Common myeloid progenitor, CD34-positive (primary cell): ENCODE measurements at regions not wholly inside any gene's neighbourhood (a gene's known extent, or its start where the extent isn't known, plus 50 kb on each side); places are given as distances from the start of the nearest gene placed in this dataset.
"Not testable (repeated sequence)": the region's sequence is repeated elsewhere in the genome, so short reads cannot be mapped to it uniquely, and the experiment has no call there.

Source experiments
- CTCF ChIA-PET: fragments of 350-600 bp; sonication (Branson Sonifier 250); formaldehyde crosslinking; loops from one replicate; lab custom pipeline; 2021; ENCODE audit warnings: antibody characterized with exemption; lab: Charles Lee
- POLR2A ChIA-PET: fragments of 350-600 bp; sonication (Branson Sonifier 250); formaldehyde crosslinking; loops from one replicate; lab custom pipeline; 2021; ENCODE audit warnings: antibody characterized with exemption; lab: Charles Lee
- DNase-seq, 3 donors: peaks; one replicate each; pipeline versions ENCODE4 v3.0.0 to v3.0.0-alpha.2; 2013
- H3K27ac ChIP-seq, 2 experiments: 1 replicate in 1 of 2; 2 replicates in 1 of 2; pipeline ENCODE4 v1.7.0; 2013; ENCODE audit warnings: inconsistent platforms in 2 of 2, low read length in 2 of 2, mild to moderate bottlenecking in 2 of 2, low read depth in 1 of 2, moderate library complexity in 1 of 2; ENCODE audit not compliant: severe bottlenecking in 2 of 2, insufficient read depth in 1 of 2, poor library complexity in 1 of 2
- H3K27me3 ChIP-seq, 5 experiments: replicated peaks in 2 of 5; 1 replicate in 3 of 5; 2 replicates in 2 of 5; pipeline versions ENCODE4 v1.6.1 to v1.7.0; 2013; ENCODE audit warnings: low read length in 4 of 5, mild to moderate bottlenecking in 2 of 5, moderate library complexity in 2 of 5, inconsistent platforms in 1 of 5; ENCODE audit not compliant: insufficient read depth in 5 of 5, control insufficient read depth in 4 of 5
- H3K36me3 ChIP-seq, 4 experiments: 1 replicate in 2 of 4; 2 replicates in 2 of 4; pipeline versions ENCODE4 v1.6.1 to v1.7.0; 2013; ENCODE audit warnings: low read length in 3 of 4, control low read depth in 1 of 4, mild to moderate bottlenecking in 1 of 4; ENCODE audit not compliant: control insufficient read depth in 4 of 4, insufficient read depth in 4 of 4
- H3K4me1 ChIP-seq, 4 experiments: 1 replicate in 3 of 4; 2 replicates in 1 of 4; pipeline versions ENCODE4 v1.6.1 to v1.7.1; 2013; ENCODE audit warnings: low read length in 3 of 4, mild to moderate bottlenecking in 3 of 4, control low read depth in 1 of 4, inconsistent platforms in 1 of 4, moderate library complexity in 1 of 4; ENCODE audit not compliant: control insufficient read depth in 4 of 4, insufficient read depth in 4 of 4; ENCODE audit errors: control extremely low read depth in 1 of 4
- H3K4me3 ChIP-seq, 7 experiments: 1 replicate in 4 of 7; 2 replicates in 3 of 7; pipeline versions ENCODE4 v1.5.1 to v1.7.0; 2013; ENCODE audit warnings: mild to moderate bottlenecking in 7 of 7, low read length in 6 of 7, moderate library complexity in 6 of 7, inconsistent platforms in 2 of 7, low read depth in 2 of 7, control low read depth in 1 of 7; ENCODE audit not compliant: insufficient read depth in 4 of 7, control insufficient read depth in 1 of 7; ENCODE audit errors: extremely low read depth in 1 of 7
- H3K9me3 ChIP-seq, 5 experiments: 1 replicate in 4 of 5; 2 replicates in 1 of 5; pipeline versions ENCODE4 v1.6.1 to v1.7.1; 2013; ENCODE audit warnings: low read length in 4 of 5, mild to moderate bottlenecking in 2 of 5, inconsistent platforms in 1 of 5, low read depth in 1 of 5, moderate library complexity in 1 of 5; ENCODE audit not compliant: control insufficient read depth in 4 of 5, insufficient read depth in 2 of 5; ENCODE audit errors: control extremely low read depth in 1 of 5
- WGBS: methylation state at CpG from one replicate; pipeline ENCODE4 v1.1.5; 2013; ENCODE audit not compliant: insufficient coverage; 5-methylcytosine and 5-hydroxymethylcytosine counted together

- Histone ChIP-seq H3K27ac (no peak overlapping the region), H3K36me3 (no peaks in the 10 kb centered on the region)
Observed at GRCh38 chr15:96977886-96978285, 647.4 kb downstream of the NR2F2 start.

GRCh38 chr15:96978937-96979473, 648.5 kb downstream of the NR2F2 start:
- ChIA-PET CTCF (no interaction called here), POLR2A (no interaction called here)
- no peaks in the 10 kb centered on the region for H3K4me1 ChIP-seq
- no peaks in the 10 kb centered on the region for H3K9me3 ChIP-seq
- H3K27me3 ChIP-seq: no peaks in the 10 kb centered on the region
- no peak overlapping the region for H3K4me3 ChIP-seq
- WGBS: 88% methylated on average over 4 of the region's 5 CpGs
- no peaks in the 10 kb centered on the region for H3K36me3 ChIP-seq
- DNase-seq: no peak
- no peak overlapping the region for H3K27ac ChIP-seq

More at GRCh38 chr15:96977886-96978285, 647.4 kb downstream of the NR2F2 start:
- Histone ChIP-seq H3K4me3 (no peak overlapping the region), H3K4me1 (no peaks in the 10 kb centered on the region), H3K27me3 (no peaks in the 10 kb centered on the region), H3K9me3 (no peaks in the 10 kb centered on the region)
- ChIA-PET POLR2A (no interaction called here), CTCF (no interaction called here)
- no peak for DNase-seq
- 35% methylated on average over 2 of the region's 2 CpGs for WGBS

- H3K27ac ChIP-seq, H3K27me3 ChIP-seq, CTCF ChIA-PET, H3K9me3 ChIP-seq, H3K4me1 ChIP-seq, POLR2A ChIA-PET, H3K36me3 ChIP-seq, H3K4me3 ChIP-seq, DNase-seq: not testable (repeated sequence)
- WGBS: 99% methylated on average over 40 of the region's 58 CpGs
Observed at GRCh38 chr15:96984121-96984671, 653.7 kb downstream of the NR2F2 start.

GRCh38 chr15:96992817-96993216, 662.3 kb downstream of the NR2F2 start:
- 81% methylated on average over 2 of the region's 5 CpGs for WGBS
- no peak for DNase-seq
- CTCF ChIA-PET: no interaction called here
- Histone ChIP-seq H3K4me3 (no peak overlapping the region), H3K36me3 (no peaks in the 10 kb centered on the region), H3K27ac (no peak overlapping the region), H3K27me3 (no peaks in the 10 kb centered on the region), H3K9me3 (peaks cover 0 to 4% (median 0%) of the 10 kb centered on the region in 5 experiments), H3K4me1 (no peaks in the 10 kb centered on the region)
- POLR2A ChIA-PET: no interaction called here

GRCh38 chr15:96997538-96997937, 667.0 kb downstream of the NR2F2 start:
- H3K27ac ChIP-seq: no peak overlapping the region
- no peaks in the 10 kb centered on the region for H3K36me3 ChIP-seq
- DNase-seq: no peak
- ChIA-PET POLR2A (no interaction called here), CTCF (no interaction called here)
- H3K4me3 ChIP-seq: no peak overlapping the region
- H3K27me3 ChIP-seq: no peaks in the 10 kb centered on the region
- no peaks in the 10 kb centered on the region for H3K9me3 ChIP-seq
- H3K4me1 ChIP-seq: no peaks in the 10 kb centered on the region
- WGBS: no CpG with 5 or more reads among the region's 3 CpGs

GRCh38 chr15:97009031-97009431, 678.5 kb downstream of the NR2F2 start:
- H3K27ac ChIP-seq: no peak overlapping the region
- H3K36me3 ChIP-seq: no peaks in the 10 kb centered on the region
- H3K9me3 ChIP-seq: no peaks in the 10 kb centered on the region
- H3K4me1 ChIP-seq: no peaks in the 10 kb centered on the region
- 93% methylated on average over 3 of the region's 6 CpGs for whole genome bisulfite sequencing
- CTCF ChIA-PET: no interaction called here
- no peaks in the 10 kb centered on the region for H3K27me3 ChIP-seq
- POLR2A ChIA-PET: no interaction called here
- H3K4me3 ChIP-seq: no peak overlapping the region
- no peak for DNase-seq

- Histone ChIP-seq H3K36me3 (no peaks in the 10 kb centered on the region), H3K9me3 (no peaks in the 10 kb centered on the region), H3K4me3 (no peak overlapping the region), H3K27me3 (no peaks in the 10 kb centered on the region), H3K27ac (no peak overlapping the region), H3K4me1 (no peaks in the 10 kb centered on the region)
- 100% methylated on average over 3 of the region's 6 CpGs for WGBS
- POLR2A ChIA-PET: interaction anchor here (0.6 kb wide), 1 partner anchor 66 kb away, joined by 3 read pairs; no protein-coding TSS in a partner anchor
- CTCF ChIA-PET: no interaction called here
- DNase-seq: no peak
Observed at GRCh38 chr15:97012986-97013385, 682.5 kb downstream of the NR2F2 start.
